HG03175 (cell line): ENCODE measurements at regions not wholly inside any gene's neighbourhood (a gene's known extent, or its start where the extent isn't known, plus 50 kb on each side); places are given as distances from the start of the nearest gene placed in this dataset.

Experiments
- ATAC-seq: cut with Tn5 transposase; IDR thresholded peaks from one replicate; pipeline ENCODE4 v1.9.1; 2021; ENCODE audit warnings: mild to moderate bottlenecking, moderate library complexity; ENCODE audit not compliant: unreplicated experiment

GRCh38 chr10:78357141-78358063, 323.7 kb downstream of the RPS24 start:
- no peak for ATAC-seq

GRCh38 chr10:78358351-78358750, 324.7 kb downstream of the RPS24 start:
- no peak for ATAC-seq

GRCh38 chr10:78358982-78359381, 325.3 kb downstream of the RPS24 start:
- no peak for ATAC-seq

GRCh38 chr10:78359640-78360091, 326.0 kb downstream of the RPS24 start:
- no peak for ATAC-seq

DNA sequence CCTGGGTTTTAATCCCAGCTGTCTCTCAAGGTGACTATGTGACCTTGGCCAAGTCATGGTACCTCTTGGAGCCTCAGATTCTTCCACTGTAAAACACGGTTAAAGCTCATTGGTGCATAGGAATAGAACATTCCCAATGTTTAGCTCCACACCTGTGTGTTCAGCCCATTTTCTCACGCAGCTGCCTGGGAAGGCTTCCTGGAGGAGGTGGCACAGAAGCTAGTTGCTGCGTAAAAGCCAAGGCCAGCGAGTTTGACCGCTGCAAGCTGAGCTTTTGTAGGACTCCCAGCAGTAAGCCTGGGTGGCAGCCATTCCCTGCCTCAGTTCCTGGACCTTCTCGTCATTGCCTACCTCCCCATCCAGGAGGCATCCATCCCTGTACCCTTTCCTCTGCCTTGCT, 326.6 kb downstream of the RPS24 start:
- ATAC-seq = no peak

DNA sequence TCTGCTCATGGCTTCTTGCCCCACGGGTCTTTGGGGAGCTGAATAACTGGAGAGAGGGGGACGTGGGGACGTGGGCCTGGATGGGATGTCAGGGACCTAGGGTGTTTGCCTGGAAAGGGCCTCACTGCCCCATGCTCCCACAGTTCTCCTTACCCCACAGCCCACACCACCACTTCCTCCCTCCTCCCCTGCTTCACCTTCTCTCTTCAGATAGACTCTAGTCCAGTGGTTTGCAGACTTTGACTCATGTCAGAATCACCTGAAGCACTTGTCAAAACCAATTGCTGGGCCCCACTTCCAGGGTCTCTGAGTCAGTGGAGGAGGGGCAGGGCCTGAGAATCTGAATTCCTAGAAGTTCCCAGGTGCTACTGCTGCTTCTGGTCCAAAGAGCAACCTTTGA, 327.4 kb downstream of the RPS24 start:
- ATAC-seq = no peak

DNA sequence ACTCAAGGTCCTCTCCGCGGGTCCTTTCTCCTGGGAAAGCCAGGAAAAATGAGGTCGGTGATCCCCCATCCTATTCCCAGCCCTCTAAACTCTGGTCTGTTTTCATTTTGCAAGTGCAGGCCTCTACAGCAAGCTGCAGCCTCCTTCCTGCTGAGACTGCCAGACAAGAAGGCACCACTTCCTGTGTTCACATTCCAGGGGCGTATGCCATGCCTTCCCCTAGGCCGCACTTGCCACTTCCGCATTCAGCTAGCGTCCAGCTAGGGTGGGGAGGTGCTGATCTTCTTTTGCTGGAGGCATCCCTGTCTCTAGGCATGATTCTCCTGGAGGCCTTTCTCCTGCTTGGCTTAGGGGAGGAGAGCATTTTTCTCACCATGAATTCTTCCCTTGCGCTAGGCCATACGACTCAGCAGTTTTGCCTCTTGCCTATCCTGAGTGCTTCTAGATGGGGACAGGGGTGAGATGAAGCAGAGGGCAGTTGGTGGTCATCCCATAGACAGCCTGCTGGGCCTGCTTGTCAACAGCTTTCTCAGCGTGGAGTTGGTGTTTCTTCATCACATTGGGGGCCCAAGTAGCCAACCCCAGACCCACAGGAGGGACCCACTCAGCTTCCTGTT, 328.9 kb downstream of the RPS24 start:
- no peak for ATAC-seq

DNA sequence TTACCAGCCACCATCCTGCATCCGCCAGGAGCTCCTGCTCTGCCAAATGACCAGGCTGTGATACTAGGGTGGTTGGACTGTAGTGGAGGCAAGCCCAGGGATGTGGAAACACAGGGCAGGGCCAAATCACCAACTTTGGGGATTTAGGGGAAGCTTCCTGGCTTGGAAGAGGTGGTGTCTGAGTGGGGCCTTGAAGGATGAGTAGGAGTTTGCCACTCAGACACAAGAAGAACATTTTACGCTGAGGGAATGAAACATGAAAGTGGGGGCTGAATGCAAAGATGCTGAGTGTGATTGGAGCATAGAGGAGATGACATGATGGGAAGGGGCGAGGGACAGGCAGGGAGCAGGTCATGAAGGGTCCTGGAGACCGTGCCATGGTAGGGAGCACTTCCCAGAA, 329.5 kb downstream of the RPS24 start:
- ATAC-seq = no peak

DNA sequence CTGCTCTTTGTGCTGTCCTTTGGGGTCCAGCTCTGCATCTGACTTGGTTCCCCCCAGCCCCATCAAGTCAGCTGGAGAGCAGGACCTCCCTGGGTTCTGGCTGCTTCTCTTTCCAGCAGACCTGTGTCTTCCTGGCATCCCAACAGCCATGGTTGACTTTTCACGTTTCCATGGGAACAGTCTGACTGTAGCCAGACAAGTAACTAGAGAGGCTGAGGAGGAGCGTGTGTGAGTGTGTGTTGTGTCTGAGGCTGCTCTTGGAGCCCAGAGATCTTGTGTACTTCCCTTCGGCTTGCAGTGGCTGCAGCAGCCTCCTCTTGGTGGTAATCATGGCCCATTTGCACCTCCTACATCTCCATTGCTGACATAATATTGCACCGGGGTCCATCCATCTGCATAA, 332.0 kb downstream of the RPS24 start:
- ATAC-seq = no peak

- ATAC-seq = no peak
These were observed 333.2 kb downstream of the RPS24 start for GRCh38 chr10:78366663-78367411.

GRCh38 chr10:78367751-78368150, 334.1 kb downstream of the RPS24 start:
- ATAC-seq = no peak

DNA sequence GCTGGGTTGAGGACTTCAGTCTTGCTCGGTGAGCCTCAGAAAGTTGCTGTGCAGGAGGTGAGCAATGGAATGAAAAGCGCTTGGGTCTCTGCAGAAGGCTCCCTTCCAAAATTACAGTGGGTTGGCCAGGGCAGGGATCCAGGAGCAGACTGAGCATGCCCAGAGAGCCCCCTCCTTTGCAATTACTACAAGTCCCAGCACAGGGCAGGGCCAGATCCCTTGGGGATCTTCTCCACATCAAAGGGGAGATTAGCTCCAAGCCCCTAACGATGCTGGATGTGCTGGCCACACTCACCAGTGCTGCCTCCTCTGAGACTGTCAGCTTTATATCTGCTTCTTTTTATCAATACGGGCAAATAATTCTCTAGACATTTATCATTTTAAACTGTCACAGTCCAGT, 337.5 kb downstream of the RPS24 start:
- ATAC-seq = no peak

GRCh38 chr10:78372806-78373205, 339.1 kb downstream of the RPS24 start:
- no peak for ATAC-seq

DNA sequence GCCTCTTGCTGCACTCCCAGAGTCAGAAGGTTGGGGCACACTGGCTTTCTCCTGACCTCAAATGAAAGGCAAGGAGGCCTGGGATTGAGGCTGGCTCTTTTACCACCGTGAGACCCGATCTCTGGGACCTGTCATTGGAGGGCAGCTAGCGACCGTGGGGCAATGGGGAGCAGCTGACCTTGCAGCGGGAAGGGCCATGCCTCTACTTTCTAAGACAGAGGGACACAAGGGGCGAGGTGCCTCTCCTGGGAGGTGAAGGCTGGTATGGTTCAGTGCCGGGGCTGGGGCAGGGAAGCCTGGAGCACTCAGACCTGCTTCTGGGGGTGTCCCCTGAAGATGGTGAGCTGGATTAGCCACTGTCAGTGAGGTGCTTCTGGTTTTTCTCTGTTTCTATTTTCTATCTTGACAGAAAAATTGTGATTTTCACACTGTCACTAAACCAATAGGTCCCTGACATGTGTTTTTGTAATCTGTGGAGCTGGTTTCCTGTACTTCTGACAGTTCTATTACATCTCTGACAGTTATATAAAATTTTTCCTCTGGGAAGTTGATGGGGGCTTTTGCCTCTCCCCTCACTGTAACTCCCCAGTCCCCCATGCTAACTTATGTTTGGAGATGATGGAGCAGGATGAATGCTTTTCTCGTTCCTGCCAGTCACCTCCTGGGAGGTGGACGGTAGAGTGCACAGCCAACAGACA, 340.8 kb downstream of the RPS24 start:
- no peak for ATAC-seq

DNA sequence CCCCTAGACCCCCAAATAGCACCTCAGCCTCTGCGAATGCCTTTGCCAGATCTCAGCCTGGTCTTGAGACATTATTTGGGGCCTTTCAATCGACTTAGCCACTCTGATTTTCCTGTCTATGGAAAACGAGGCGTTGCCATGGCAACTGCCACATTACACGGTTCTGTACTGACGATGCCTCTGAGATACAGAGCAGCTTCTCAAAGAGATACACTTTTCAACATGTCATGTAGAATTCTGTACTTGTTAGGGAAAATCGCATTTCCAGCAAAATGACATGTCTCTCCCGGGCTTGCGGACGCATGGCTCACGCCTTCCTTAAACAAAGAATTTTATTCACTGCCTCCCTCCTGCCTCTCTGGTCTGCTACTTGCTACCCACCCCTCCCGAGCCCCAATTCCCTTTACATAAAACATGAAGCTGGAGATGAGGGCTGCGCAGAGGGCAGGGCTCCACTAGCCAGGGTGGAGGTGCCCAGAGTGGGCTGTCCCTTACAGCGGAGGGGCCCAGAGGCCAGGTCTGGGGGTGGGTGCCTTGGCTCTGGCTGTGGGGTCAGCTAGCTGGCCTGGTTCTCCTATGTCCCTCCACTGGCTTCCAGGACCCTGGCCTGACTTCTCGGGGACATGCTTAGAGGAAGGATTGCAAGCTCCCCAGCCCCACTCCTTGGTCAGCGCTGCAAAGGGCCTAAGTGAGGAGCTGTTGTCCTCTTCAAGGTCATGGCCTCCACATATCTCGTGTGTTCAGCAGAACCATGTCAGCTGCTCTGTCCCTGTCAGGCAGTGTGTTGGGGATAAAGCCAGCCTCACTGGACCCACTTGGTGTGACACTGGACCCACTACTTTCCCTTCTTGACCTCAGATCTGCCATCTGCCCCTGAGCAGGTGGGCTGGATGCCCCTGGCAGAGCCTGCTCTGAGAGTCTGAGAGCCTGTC, 342.5 kb downstream of the RPS24 start:
- ATAC-seq = no peak

- no peak for ATAC-seq
These were observed 343.7 kb downstream of the RPS24 start for GRCh38 chr10:78377356-78377755.

- no peak for ATAC-seq
These were observed 344.5 kb downstream of the RPS24 start for GRCh38 chr10:78378192-78378591.

GRCh38 chr10:78381107-78381506, 347.4 kb downstream of the RPS24 start:
- no peak for ATAC-seq

- ATAC-seq = no peak
These were observed 348.4 kb downstream of the RPS24 start for GRCh38 chr10:78382047-78382446.

DNA sequence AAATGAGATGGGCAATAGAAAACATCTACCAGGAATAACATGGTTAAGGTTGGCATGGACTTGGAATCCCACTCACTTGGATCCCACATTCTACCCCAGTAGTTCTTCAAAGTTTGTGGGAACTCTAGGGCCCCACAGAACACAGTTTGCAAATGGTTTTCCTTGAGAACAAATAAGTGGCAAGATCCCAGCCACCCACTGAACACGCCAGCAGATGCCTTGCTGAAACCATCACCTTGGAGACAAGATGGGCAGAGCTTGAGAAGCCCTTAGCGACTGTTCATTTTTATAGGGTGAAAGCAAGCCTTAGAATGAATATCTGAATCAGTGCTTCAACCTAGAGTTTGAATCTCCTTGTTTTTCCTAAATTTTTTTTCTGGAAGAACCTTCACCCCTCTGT, 349.1 kb downstream of the RPS24 start:
- no peak for ATAC-seq
